Activated T-cell treated with anti-CD3 and anti-CD28 coated beads for 24 hours (primary cell): ENCODE measurements at regions not wholly inside any gene's neighbourhood (a gene's known extent, or its start where the extent isn't known, plus 50 kb on each side); places are given as distances from the start of the nearest gene placed in this dataset.

Experiments used
- DNase-seq: peaks from one replicate; pipeline ENCODE4 v3.0.0-alpha.2; 2020; ENCODE audit warnings: low read depth

- DNase-seq: no peak
Observed at GRCh38 chrY:21174697-21175463, 336.3 kb upstream of the RBMY1B start.

- no peak for DNase-seq
Observed at GRCh38 chrY:21175505-21175904, 335.6 kb upstream of the RBMY1B start.

GRCh38 chrY:21177306-21177800 lies 333.8 kb upstream of the RBMY1B start:
- no peak for DNase-seq

GRCh38 chrY:21178281-21178680 lies 332.9 kb upstream of the RBMY1B start:
- DNase-seq: no peak

- peak; percentile 7 for DNase-seq
Observed at GRCh38 chrY:21180921-21181320, 330.2 kb upstream of the RBMY1B start.

- no peak for DNase-seq
Observed at GRCh38 chrY:21184271-21184670, 326.9 kb upstream of the RBMY1B start.

GRCh38 chrY:21185419-21186105 lies 325.6 kb upstream of the RBMY1B start:
- no peak for DNase-seq

- DNase-seq: no peak
Observed at GRCh38 chrY:21192694-21193093, 318.4 kb upstream of the RBMY1B start.

- DNase-seq: no peak
Observed at GRCh38 chrY:21200246-21200645, 310.9 kb upstream of the RBMY1B start.

GRCh38 chrY:21227849-21228248 lies 283.3 kb upstream of the RBMY1B start:
- DNase-seq: no peak

- no peak for DNase-seq
Observed at GRCh38 chrY:21240221-21240620, 270.9 kb upstream of the RBMY1B start.

GRCh38 chrY:21240662-21241310 lies 270.4 kb upstream of the RBMY1B start:
- DNase-seq: no peak

- no peak for DNase-seq
Observed at GRCh38 chrY:21242793-21243192, 268.3 kb upstream of the RBMY1B start.

GRCh38 chrY:21246780-21247179 lies 264.4 kb upstream of the RBMY1B start:
- DNase-seq: no peak

GRCh38 chrY:21248591-21248990 lies 262.5 kb upstream of the RBMY1B start:
- DNase-seq: no peak

- DNase-seq: no peak
Observed at GRCh38 chrY:21253455-21254248, 257.5 kb upstream of the RBMY1B start.

- no peak for DNase-seq
Observed at GRCh38 chrY:21254476-21254875, 256.7 kb upstream of the RBMY1B start.

GRCh38 chrY:21256820-21257219 lies 254.3 kb upstream of the RBMY1B start:
- no peak for DNase-seq

- DNase-seq: no peak
Observed at GRCh38 chrY:21259707-21260106, 251.4 kb upstream of the RBMY1B start.

GRCh38 chrY:21260325-21260724 lies 250.8 kb upstream of the RBMY1B start:
- DNase-seq: no peak

- DNase-seq: no peak
Observed at GRCh38 chrY:21261158-21261557, 250.0 kb upstream of the RBMY1B start.

- no peak for DNase-seq
Observed at GRCh38 chrY:21266751-21267150, 244.4 kb upstream of the RBMY1B start.
